Iris pigment epithelial cell (primary cell): ENCODE measurements at regions not wholly inside any gene's neighbourhood (a gene's known extent, or its start where the extent isn't known, plus 50 kb on each side); places are given as distances from the start of the nearest gene placed in this dataset.
"Not testable (repeated sequence)": the region's sequence is repeated elsewhere in the genome, so short reads cannot be mapped to it uniquely, and the experiment has no call there.

Source experiments
- DNase-seq: peaks from one replicate; pipeline ENCODE4 v3.0.0-alpha.2; 2011; ENCODE audit warnings: low read depth

GRCh38 chr22:49659281-49659923, 168.3 kb downstream of the BRD1 start:
- DNase-seq, result no peak

GRCh38 chr22:49658902-49659280, 168.8 kb downstream of the BRD1 start:
- DNase-seq, result no peak

DNA sequence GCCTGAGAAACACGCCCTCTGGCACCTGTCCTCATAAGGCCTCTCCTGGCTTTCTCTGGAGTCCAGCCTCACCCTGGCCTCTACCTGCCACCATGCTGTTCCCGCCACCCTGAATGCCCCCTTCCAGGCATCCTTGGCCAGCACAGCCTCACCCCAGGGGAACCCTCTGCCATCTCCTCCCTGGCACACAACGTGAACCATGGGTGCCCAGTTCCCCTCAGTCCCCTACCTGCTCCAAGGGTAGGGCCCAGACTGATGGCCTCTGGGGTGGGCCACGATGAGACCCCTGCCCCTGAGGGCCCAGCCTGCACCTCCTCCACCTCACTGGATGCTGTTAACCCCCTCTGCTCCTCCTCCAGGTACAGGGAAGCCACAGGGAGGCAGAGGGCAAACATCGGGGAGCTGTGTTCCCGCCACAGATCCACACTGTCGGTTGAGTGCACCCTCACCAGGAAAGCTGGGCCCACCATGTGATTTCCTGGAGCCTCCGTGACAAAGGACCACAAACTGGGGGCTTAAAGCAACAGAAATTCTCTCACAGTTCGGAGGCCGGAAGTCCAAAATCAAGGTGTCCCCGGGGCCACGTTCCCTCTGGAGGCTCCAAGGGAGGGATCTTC, 169.6 kb downstream of the BRD1 start:
- no peak for DNase-seq

DNA sequence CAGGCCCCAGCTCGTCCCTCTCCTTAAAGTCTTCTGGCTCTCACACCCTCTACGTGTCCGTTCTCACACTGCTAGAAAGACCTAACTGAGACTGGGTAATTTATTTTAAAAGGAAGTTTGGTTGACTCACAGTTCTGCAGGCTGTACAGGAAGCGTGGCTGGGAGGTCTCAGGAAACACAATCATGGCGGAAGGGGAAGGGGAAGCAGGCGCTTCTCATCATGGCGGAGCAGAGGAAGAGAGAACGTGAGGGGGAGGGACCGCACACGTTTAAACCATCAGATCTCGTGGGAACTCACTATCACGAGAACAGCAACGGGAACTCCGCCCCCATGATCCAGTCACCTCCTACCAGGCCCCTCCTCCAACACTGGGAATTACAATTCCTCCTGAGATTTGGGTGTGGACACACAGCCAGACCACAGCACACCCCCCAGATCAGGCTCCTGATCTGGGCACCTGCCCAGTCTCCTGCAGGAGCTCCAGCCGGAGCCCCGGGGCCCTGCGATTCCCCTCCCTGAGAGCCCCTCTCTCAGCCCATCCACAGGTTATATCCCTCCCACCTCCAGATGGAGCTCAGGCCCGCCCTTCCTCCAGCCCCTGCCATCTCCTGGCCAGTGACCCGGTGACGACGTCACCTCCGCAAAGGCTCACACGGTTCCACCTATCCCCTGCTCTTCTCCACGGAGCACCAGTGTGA, 170.2 kb downstream of the BRD1 start:
- DNase-seq, result no peak

DNA sequence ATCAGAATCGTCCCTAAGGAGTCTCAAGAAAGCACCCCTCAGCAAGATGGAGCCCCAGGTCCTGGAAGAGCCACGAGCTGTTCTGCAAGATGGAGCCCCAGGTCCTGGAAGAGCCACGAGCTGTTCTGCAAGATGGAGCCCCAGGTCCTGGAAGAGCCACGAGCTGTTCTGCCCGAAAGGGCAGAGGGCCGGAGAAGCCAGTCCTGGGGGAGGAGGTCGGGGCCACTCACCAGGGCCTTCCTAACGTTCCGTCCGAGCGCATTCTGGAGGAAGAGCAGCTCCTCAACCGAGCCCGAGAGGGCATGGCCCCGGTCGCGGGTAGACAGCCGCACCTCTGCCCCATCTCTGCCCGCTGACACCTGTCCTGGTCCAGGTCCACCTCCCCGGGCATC, 170.8 kb downstream of the BRD1 start:
- not testable (repeated sequence) for DNase-seq

- no peak for DNase-seq
Measured at GRCh38 chr22:49656291-49656851, 171.3 kb downstream of the BRD1 start.

GRCh38 chr22:49655168-49655812, 172.4 kb downstream of the BRD1 start:
- DNase-seq, result no peak

DNA sequence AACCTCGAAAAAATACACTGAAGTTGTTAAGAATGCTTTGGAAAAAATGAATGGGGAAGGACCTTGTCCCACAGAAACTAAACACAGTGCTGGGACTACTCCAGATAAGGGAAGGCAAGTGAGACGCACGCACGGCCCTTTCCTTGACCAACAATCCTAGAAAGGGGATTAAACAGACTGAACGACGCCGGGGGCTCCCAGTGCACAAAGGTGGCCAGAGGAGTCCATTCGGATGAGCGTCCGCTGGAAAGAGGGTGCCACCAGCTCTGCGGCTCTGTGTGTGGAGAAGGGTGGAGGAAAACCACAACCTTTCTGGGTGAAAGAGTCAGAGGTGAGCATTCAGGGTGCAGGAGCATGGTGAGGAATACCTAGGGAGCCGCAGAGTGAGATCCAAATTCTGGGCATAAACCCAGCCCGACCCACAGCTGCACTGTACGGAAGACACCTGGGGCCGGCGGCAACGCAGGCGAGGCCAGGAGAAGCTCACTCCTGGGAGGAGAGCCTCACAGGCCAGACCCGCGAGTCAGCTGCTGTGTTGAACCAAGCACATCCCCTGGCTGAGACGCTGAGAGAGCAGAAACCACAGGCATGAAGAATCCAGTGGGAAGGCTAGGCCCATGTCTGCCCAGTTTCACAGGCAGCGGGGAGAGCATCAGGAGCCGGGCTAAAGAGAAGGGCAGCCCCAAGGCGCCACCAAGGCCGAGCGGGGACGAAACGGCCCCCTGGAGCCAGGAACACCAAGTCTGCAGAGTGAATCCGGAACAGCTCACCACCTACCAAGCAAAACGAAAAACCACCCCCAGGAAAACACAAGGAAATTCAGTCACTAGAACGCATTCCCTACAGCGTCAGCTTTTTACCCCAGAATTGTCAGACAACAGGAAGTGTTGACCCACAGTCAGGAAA, 177.1 kb downstream of the BRD1 start:
- no peak for DNase-seq

GRCh38 chr22:49649166-49650068, 178.3 kb downstream of the BRD1 start:
- no peak for DNase-seq

DNA sequence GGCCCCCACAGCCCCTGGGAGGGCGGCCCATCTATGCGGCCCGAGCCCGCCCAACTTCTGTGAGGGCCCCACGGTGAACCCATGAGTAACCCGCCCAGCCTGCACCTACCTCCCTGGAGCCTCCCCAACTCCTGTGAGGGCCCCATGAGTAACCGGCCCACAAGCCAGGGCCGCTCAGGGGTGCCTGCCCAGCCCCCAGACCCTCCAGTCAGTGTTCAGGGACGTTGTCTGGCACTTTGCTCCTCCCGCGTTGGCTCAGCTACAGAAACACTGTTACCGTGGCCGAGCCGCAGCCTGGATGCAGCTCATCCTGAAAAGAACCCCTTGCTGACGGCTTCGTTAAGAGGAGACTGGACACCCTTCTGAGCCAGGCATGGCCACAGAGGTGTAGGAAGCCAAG, 179.6 kb downstream of the BRD1 start:
- no peak for DNase-seq

GRCh38 chr22:49647627-49648026, 180.0 kb downstream of the BRD1 start:
- no peak for DNase-seq

DNA sequence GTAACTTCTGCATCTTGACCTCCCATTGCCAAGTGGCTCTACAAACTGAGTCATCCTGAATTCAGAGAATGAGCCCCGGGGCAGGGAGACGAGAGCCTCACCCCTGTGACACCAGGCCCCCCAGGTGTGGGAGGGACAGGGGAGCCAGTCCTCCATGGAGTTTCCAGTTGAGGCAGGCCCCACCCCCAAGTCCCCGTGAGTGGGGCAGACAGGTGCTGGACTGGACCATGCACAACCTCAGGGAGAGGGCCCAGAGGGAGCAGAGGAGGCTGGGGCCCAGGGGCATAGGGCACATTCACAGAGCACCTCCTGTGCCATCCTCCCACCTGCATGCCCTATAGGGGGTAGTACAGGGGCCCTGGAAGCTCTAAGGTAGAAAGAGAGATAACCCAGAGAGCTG, 180.8 kb downstream of the BRD1 start:
- no peak for DNase-seq

DNA sequence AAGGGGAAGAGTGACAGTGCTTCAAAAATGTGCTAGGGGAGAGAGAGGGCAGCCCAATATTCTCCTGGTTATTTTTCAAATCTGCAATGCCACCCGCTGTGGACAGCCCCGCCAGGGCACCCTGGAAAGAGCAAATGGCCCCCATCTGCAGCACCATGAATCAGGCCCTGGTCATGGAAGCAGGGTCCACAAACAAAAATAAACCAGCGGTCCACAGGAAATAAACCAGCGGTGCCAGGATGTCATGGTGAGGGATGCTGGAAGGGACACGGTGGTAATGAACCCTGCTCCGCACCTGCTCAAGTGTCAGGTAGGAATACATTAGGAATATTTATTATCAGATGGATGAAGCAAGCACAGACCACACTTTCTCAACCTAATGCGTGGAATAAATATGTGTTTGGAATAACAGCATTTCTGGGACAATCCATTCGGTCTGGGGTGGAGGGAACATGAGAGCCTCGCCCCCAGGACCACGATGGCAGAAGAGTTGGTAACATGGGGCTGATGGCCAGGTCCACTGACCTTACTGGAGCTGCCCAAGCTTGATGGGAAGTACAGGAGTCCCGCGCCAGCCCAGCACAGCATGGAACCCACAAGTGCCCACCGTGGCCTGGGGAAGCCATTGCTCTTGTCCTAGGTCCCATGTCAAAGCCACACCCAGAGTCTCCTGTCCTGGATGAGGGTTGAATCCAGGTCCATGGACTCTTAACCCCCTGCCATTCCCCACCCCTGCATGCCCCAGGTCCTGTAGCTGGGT, 181.7 kb downstream of the BRD1 start:
- DNase-seq, result no peak

DNA sequence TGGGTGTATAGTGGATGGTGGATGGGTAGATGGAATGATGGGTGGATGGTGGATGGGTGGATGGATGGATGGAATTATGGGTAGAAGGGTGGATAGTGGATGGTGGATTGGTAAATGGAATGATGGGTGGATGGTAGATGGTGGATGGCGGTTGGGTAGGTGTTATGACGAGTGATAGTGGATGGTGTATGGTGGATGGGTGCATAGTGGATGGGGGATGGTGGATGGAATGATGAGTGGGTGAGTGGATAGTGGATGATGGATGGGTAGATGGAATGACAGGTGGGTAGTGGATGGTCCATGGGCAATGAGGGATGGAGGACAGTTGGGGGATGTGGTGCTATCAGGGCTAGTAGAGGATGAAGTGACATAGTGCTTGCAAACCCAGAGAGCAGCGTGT, 182.4 kb downstream of the BRD1 start:
- DNase-seq, result no peak

DNA sequence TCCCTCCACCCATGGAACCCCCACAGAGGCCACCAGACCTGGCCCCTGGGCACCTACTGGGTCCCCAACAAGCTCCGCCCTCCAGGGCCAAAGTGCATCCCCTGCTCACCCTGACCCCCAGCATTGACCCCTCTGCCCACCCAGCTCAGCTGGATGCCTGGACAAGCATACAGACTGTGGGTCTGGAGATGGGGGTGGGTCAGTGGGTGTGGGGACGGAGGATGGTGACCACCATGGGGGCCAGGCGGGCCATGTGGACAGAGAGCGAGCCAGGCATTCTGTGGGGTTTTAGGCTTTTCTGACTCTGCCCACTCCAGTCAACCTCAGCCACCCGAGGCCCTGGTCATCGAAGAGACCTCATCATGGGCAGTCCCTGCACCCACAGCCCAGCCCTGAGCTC, 183.7 kb downstream of the BRD1 start:
- DNase-seq, result no peak

GRCh38 chr22:49643466-49643865, 184.2 kb downstream of the BRD1 start:
- DNase-seq, result no peak

- no peak for DNase-seq
Measured at GRCh38 chr22:49642741-49643140, 184.9 kb downstream of the BRD1 start.

DNA sequence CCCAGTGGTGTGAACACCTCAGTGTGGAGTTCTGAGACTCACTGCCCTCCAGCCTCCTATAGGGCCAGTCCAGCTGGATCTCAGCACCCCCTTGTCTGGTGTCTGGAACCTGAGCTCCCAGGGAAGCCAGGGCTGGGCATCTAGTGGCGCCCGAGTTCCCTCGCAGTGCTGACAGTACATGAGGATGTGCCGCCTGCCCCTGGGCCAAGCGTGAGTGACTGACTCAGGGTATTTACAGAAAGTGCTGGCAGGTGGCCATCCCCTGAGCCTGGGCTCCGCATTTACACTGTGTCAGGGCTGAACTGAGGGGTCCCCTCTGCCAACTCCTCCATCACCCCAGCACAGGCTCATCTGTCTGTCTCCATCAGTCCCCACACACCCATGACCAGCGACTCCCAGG, 185.3 kb downstream of the BRD1 start:
- DNase-seq, result no peak

GRCh38 chr22:49641770-49642313, 185.8 kb downstream of the BRD1 start:
- DNase-seq, result no peak
